RWPE2 (cell line): ENCODE measurements at regions not wholly inside any gene's neighbourhood (a gene's known extent, or its start where the extent isn't known, plus 50 kb on each side); places are given as distances from the start of the nearest gene placed in this dataset.

ENCODE experiments used
- ATAC-seq: fragments of 200-7000 bp; cut with Tn5 transposase; 3 replicates; pipeline ENCODE4 v1.9.1; 2021; ENCODE audit warnings: low read depth
- DNase-seq: peaks from one replicate; pipeline ENCODE4 v3.0.0-alpha.2; 2020; ENCODE audit warnings: low spot score
- H3K27ac ChIP-seq: fragments of 450-650 bp; 2 replicates; pipeline ENCODE4 v1.5.1; 2017; ENCODE audit warnings: mild to moderate bottlenecking; ENCODE audit not compliant: poor library complexity, severe bottlenecking
- H3K27me3 ChIP-seq: fragments of 250-450 bp; sonication (Bioruptor Pico); 2 replicates; pipeline ENCODE4 v1.5.1; 2021; ENCODE audit warnings: mild to moderate bottlenecking, moderate library complexity; ENCODE audit not compliant: insufficient read depth, poor library complexity, severe bottlenecking
- H3K36me3 ChIP-seq: fragments of 250-450 bp; sonication (Bioruptor Pico); 2 replicates; pipeline ENCODE4 v1.5.1; 2020; ENCODE audit warnings: low read depth, mild to moderate bottlenecking, moderate library complexity
- H3K4me1 ChIP-seq: fragments of 250-450 bp; sonication (Bioruptor Pico); 2 replicates; pipeline ENCODE4 v1.5.1; 2021; ENCODE audit warnings: mild to moderate bottlenecking, moderate library complexity; ENCODE audit not compliant: insufficient read depth, poor library complexity, severe bottlenecking
- H3K4me3 ChIP-seq: fragments of 250-450 bp; sonication (Bioruptor Pico); 2 replicates; pipeline ENCODE4 v1.5.1; 2021; ENCODE audit warnings: mild to moderate bottlenecking, moderate library complexity; ENCODE audit not compliant: severe bottlenecking
- H3K9me3 ChIP-seq: fragments of 250-450 bp; sonication (Bioruptor Pico); 2 replicates; pipeline ENCODE4 v1.5.1; 2021; ENCODE audit warnings: mild to moderate bottlenecking, moderate library complexity; ENCODE audit not compliant: severe bottlenecking
- CTCF ChIP-seq: fragments of 450-650 bp; IDR thresholded peaks from one replicate; pipeline ENCODE4 v1.5.1; 2017; ENCODE audit warnings: mild to moderate bottlenecking, moderate library complexity; ENCODE audit not compliant: poor library complexity, severe bottlenecking

- no peak overlapping the region for H3K27ac ChIP-seq
- no peaks in the 10 kb centered on the region for H3K4me1 ChIP-seq
- no peaks in the 10 kb centered on the region for H3K9me3 ChIP-seq
- H3K4me3 ChIP-seq = no peak overlapping the region
- H3K27me3 ChIP-seq = no peaks in the 10 kb centered on the region
- ATAC-seq = no peak
- DNase-seq = no peak
- no peaks in the 10 kb centered on the region for H3K36me3 ChIP-seq
- no peak for TF ChIP-seq CTCF
Observed at GRCh38 chrX:39827951-39828350, 269.8 kb downstream of the BCOR start.

DNA sequence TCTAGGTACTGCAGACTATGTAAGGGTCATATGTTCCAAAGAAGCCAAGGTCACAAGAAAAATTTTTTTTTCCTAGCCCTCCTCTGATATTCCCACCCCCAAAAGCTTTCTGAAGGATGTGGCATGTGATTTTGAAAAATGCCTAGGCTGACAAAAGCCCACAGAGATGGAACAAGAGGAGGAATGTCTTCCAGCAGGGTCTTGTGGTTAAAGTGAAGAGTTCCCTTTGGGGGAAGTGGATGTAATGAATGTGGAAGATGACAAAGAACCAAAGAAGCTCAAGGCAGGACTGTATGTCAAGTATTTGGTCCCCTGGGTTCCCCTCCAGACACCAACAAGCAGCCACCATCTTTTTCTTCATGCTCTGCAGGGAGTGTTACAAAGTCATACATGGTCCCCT is 268.8 kb downstream of the BCOR start:
- no peak for TF ChIP-seq CTCF
- DNase-seq = no peak
- ATAC-seq = no peak
- Histone ChIP-seq H3K36me3 (no peaks in the 10 kb centered on the region), H3K27ac (no peak overlapping the region), H3K27me3 (no peaks in the 10 kb centered on the region), H3K4me1 (no peaks in the 10 kb centered on the region), H3K9me3 (no peaks in the 10 kb centered on the region), H3K4me3 (no peak overlapping the region)

- TF ChIP-seq CTCF = no peak
- ATAC-seq = no peak
Observed at GRCh38 chrX:39829965-39830364, 267.8 kb downstream of the BCOR start.

GRCh38 chrX:39830414-39830813 is 267.3 kb downstream of the BCOR start:
- Histone ChIP-seq H3K36me3 (no peaks in the 10 kb centered on the region), H3K4me1 (no peaks in the 10 kb centered on the region), H3K4me3 (no peak overlapping the region), H3K27ac (no peak overlapping the region), H3K27me3 (no peaks in the 10 kb centered on the region), H3K9me3 (no peaks in the 10 kb centered on the region)
- no peak for DNase-seq
- TF ChIP-seq CTCF = no peak
- ATAC-seq = no peak

More at GRCh38 chrX:39829965-39830364, 267.8 kb downstream of the BCOR start:
- no peaks in the 10 kb centered on the region for H3K9me3 ChIP-seq
- no peak overlapping the region for H3K4me3 ChIP-seq
- no peaks in the 10 kb centered on the region for H3K27me3 ChIP-seq
- no peaks in the 10 kb centered on the region for H3K36me3 ChIP-seq
- DNase-seq = no peak
- no peaks in the 10 kb centered on the region for H3K4me1 ChIP-seq
- H3K27ac ChIP-seq = no peak overlapping the region

DNA sequence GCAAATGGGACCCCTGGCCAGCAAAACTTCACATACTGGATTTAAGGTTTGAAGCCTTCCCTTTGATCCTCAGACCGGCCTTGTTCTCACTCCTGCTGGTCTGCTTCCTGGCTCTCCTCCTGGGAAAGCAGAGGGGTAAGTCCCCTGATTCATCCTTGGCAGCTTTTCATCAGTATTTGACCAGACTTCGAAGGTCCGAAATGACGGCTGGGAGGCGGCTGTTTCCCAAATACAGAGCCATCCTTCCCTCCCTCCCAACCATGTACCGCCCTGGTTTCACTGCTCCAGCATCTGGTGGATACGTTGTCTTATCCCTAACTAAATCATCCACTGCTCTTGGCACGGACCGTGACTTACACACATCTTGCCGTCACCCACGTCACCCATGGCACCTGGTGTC is 265.5 kb downstream of the BCOR start:
- no peaks in the 10 kb centered on the region for H3K9me3 ChIP-seq
- no peak for TF ChIP-seq CTCF
- H3K27ac ChIP-seq = no peak overlapping the region
- ATAC-seq (no peak), DNase-seq (no peak)
- no peaks in the 10 kb centered on the region for H3K4me1 ChIP-seq
- no peaks in the 10 kb centered on the region for H3K27me3 ChIP-seq
- H3K4me3 ChIP-seq = no peak overlapping the region
- no peaks in the 10 kb centered on the region for H3K36me3 ChIP-seq
